Upper lobe of left lung (tissue), 6 donors: ENCODE measurements at regions not wholly inside any gene's neighbourhood (a gene's known extent, or its start where the extent isn't known, plus 50 kb on each side); places are given as distances from the start of the nearest gene placed in this dataset.

Source experiments
- ATAC-seq, 2 donors: fragments of 200-7000 bp; cut with Tn5 transposase; one replicate each; pipeline ENCODE4 v1.9.1; 2022; ENCODE audit warnings: mild to moderate bottlenecking in 2 of 2, moderate library complexity in 2 of 2; ENCODE audit not compliant: low FRiP score in 2 of 2
- DNase-seq, 2 donors: peaks; one replicate each; pipeline ENCODE4 v3.0.0-alpha.2; 2019 to 2020
- H3K27ac ChIP-seq, 4 donors: fragments of 200-600 bp; sonication (generic); one replicate each; pipeline ENCODE4 v1.5.1; 2016 to 2019
- H3K27me3 ChIP-seq, 4 donors: fragments of 200-600 bp; sonication (generic); one replicate each; pipeline ENCODE4 v1.5.1; 2017 to 2019
- H3K36me3 ChIP-seq, 4 donors: fragments of 200-600 bp; sonication (generic); one replicate each; pipeline ENCODE4 v1.5.1; 2016 to 2019
- H3K4me1 ChIP-seq, 4 donors: fragments of 200-600 bp; sonication (generic); one replicate each; pipeline ENCODE4 v1.5.1; 2018 to 2019
- H3K4me3 ChIP-seq, 4 donors: fragments of 200-600 bp; sonication (generic); one replicate each; pipeline ENCODE4 v1.5.1; 2017 to 2019; ENCODE audit warnings: mild to moderate bottlenecking in 2 of 4, moderate library complexity in 1 of 4
- H3K9me3 ChIP-seq, 4 donors: fragments of 200-600 bp; sonication (generic); one replicate each; pipeline ENCODE4 v1.5.1; 2018 to 2019
- CTCF ChIP-seq, 6 experiments: fragments of 450-650 bp in 4 of 6; fragments of 200-600 bp in 2 of 6; sonication (generic) in 2 of 6; IDR thresholded peaks; one replicate each; pipeline ENCODE4 v1.5.1; 2016 to 2019; ENCODE audit warnings: antibody characterized with exemption in 6 of 6
- EP300 ChIP-seq, 4 donors: sonication (generic); formaldehyde crosslinking; IDR thresholded peaks; one replicate each; pipeline ENCODE4 v1.5.1; 2017; ENCODE audit warnings: antibody characterized with exemption in 4 of 4, control low read depth in 2 of 4
- POLR2A ChIP-seq, 4 donors: fragments of 450-650 bp; IDR thresholded peaks; one replicate each; pipeline ENCODE4 v1.5.1; 2016 to 2017; ENCODE audit warnings: antibody characterized with exemption in 4 of 4, mild to moderate bottlenecking in 2 of 4
- POLR2AphosphoS5 ChIP-seq, 2 donors: sonication (generic); formaldehyde crosslinking; IDR thresholded peaks; one replicate each; pipeline ENCODE4 v1.5.1; 2017; ENCODE audit warnings: antibody characterized with exemption in 2 of 2
- WGBS, 2 donors: methylation state at CpG; one replicate each; pipeline ENCODE4 v1.1.5; 2017 to 2018; 5-methylcytosine and 5-hydroxymethylcytosine counted together
- donor health status: DM: no; HTN: no; CAD: no; lungs with moderate emphysema.
- donor health status: DM: no; HTN: yes; CAD: no; lungs with severe emphysema.

GRCh38 chrX:42097486-42097885 lies 174.1 kb upstream of the CASK start:
- no peak for ATAC-seq
- Histone ChIP-seq H3K4me1 (no peaks in the 10 kb centered on the region), H3K27me3 (peaks cover 0 to 3% (median 0%) of the 10 kb centered on the region in 4 donors), H3K36me3 (no peaks in the 10 kb centered on the region), H3K9me3 (no peaks in the 10 kb centered on the region), H3K27ac (no peak overlapping the region), H3K4me3 (no peak overlapping the region)
- no peak for DNase-seq
- 87 to 97% methylated on average over 4 of the region's 4 CpGs for WGBS, 2 donors
- no peak for TF ChIP-seq CTCF (IDR thresholded peaks at IDR 0.05)
- TF ChIP-seq POLR2A (IDR thresholded peaks at IDR 0.05), result no peak
- TF ChIP-seq POLR2AphosphoS5 (IDR thresholded peaks at IDR 0.05), result no peak
- TF ChIP-seq EP300 (IDR thresholded peaks at IDR 0.05), result no peak

- no peaks in the 10 kb centered on the region for H3K4me1 ChIP-seq
- ATAC-seq (peak; percentile 55 to 76), DNase-seq (peak in 1 of 2 donors; percentile 56)
- no peaks in the 10 kb centered on the region for H3K9me3 ChIP-seq
- H3K4me3 ChIP-seq, result no peak overlapping the region
- no peaks in the 10 kb centered on the region for H3K36me3 ChIP-seq
- peaks cover 0 to 3% (median 0%) of the 10 kb centered on the region in 4 donors for H3K27me3 ChIP-seq
- TF ChIP-seq POLR2A (IDR thresholded peaks at IDR 0.05) (no peak), CTCF (IDR thresholded peaks at IDR 0.05) (no peak), POLR2AphosphoS5 (IDR thresholded peaks at IDR 0.05) (peak; percentile 26 to 32), EP300 (IDR thresholded peaks at IDR 0.05) (peak in 1 of 4 donors; percentile 48)
- WGBS, 2 donors, result 59 to 72% methylated on average over 9 of the region's 9 CpGs
- peak overlapping the region in 1 of 4 donors; percentile 21 for H3K27ac ChIP-seq
Observed at GRCh38 chrX:42096265-42096920, 173.0 kb upstream of the CASK start.

- no peaks in the 10 kb centered on the region for H3K4me1 ChIP-seq
Observed at GRCh38 chrX:42094218-42094617, 170.9 kb upstream of the CASK start.

GRCh38 chrX:42093756-42094155 lies 170.4 kb upstream of the CASK start:
- no peak overlapping the region for H3K27ac ChIP-seq
- ATAC-seq, result no peak

More at GRCh38 chrX:42094218-42094617, 170.9 kb upstream of the CASK start:
- DNase-seq (no peak), ATAC-seq (no peak)
- Histone ChIP-seq H3K9me3 (no peaks in the 10 kb centered on the region), H3K27ac (no peak overlapping the region), H3K4me3 (peak overlapping the region in 1 of 4 donors; percentile 11), H3K36me3 (no peaks in the 10 kb centered on the region), H3K27me3 (peaks cover 0 to 3% (median 0%) of the 10 kb centered on the region in 4 donors)
- TF ChIP-seq POLR2AphosphoS5 (IDR thresholded peaks at IDR 0.05) (no peak), POLR2A (IDR thresholded peaks at IDR 0.05) (no peak), EP300 (IDR thresholded peaks at IDR 0.05) (no peak), CTCF (IDR thresholded peaks at IDR 0.05) (no peak)
- WGBS, 2 donors, result 41 to 60% methylated on average over 5 of the region's 5 CpGs

GRCh38 chrX:42090395-42090794 lies 167.0 kb upstream of the CASK start:
- ATAC-seq (no peak), DNase-seq (no peak)
- Histone ChIP-seq H3K4me1 (no peaks in the 10 kb centered on the region), H3K36me3 (no peaks in the 10 kb centered on the region), H3K27me3 (peaks cover 0 to 3% (median 0%) of the 10 kb centered on the region in 4 donors), H3K4me3 (no peak overlapping the region), H3K27ac (no peak overlapping the region), H3K9me3 (no peaks in the 10 kb centered on the region)
- TF ChIP-seq CTCF (IDR thresholded peaks at IDR 0.05) (no peak), EP300 (IDR thresholded peaks at IDR 0.05) (no peak), POLR2A (IDR thresholded peaks at IDR 0.05) (no peak), POLR2AphosphoS5 (IDR thresholded peaks at IDR 0.05) (no peak)
- 45 to 62% methylated on average over 1 of the region's 1 CpG for WGBS, 2 donors

More at GRCh38 chrX:42093756-42094155, 170.4 kb upstream of the CASK start:
- 43 to 65% methylated on average over 6 of the region's 6 CpGs for WGBS, 2 donors
- peaks cover 0 to 3% (median 0%) of the 10 kb centered on the region in 4 donors for H3K27me3 ChIP-seq
- no peaks in the 10 kb centered on the region for H3K36me3 ChIP-seq
- no peak for DNase-seq
- no peaks in the 10 kb centered on the region for H3K9me3 ChIP-seq
- H3K4me3 ChIP-seq, result peak overlapping the region in 1 of 4 donors; percentile 11
- TF ChIP-seq POLR2A (IDR thresholded peaks at IDR 0.05) (no peak), POLR2AphosphoS5 (IDR thresholded peaks at IDR 0.05) (no peak)
- H3K4me1 ChIP-seq, result no peaks in the 10 kb centered on the region
